Chondrocyte (in vitro differentiated cells): ENCODE measurements at regions not wholly inside any gene's neighbourhood (a gene's known extent, or its start where the extent isn't known, plus 50 kb on each side); places are given as distances from the start of the nearest gene placed in this dataset.

Experiments used
- DNase-seq: peaks from one replicate; pipeline ENCODE4 v3.0.0; 2021; ENCODE audit warnings: mixed read lengths, low spot score
- H3K27ac Mint-ChIP-seq: one replicate; pipeline ENCODE4 v1.8.0; 2021; ENCODE audit warnings: mild to moderate bottlenecking, moderate library complexity, mixed read lengths; ENCODE audit not compliant: unreplicated experiment
- H3K27me3 Mint-ChIP-seq: 2 replicates; pipeline ENCODE4 v1.8.0; 2021; ENCODE audit warnings: low read depth, mixed read lengths
- H3K36me3 Mint-ChIP-seq: 2 replicates; pipeline ENCODE4 v1.8.0; 2021; ENCODE audit warnings: low read depth, mixed read lengths
- H3K4me1 Mint-ChIP-seq: 2 replicates; pipeline ENCODE4 v1.8.0; 2021; ENCODE audit warnings: low read depth, mild to moderate bottlenecking, mixed read lengths
- H3K4me3 Mint-ChIP-seq: one replicate; pipeline ENCODE4 v1.8.0; 2021; ENCODE audit warnings: mild to moderate bottlenecking, moderate library complexity, mixed read lengths; ENCODE audit not compliant: unreplicated experiment
- H3K9me3 Mint-ChIP-seq: 2 replicates; pipeline ENCODE4 v1.8.0; 2021; ENCODE audit warnings: low read depth, mixed read lengths
- TF ChIP-seq, protein P1 (sequence below): fragments of 200-600 bp; sonication (generic); IDR thresholded peaks from 2 replicates; pipeline ENCODE4 v1.5.0; 2021; ENCODE audit warnings: antibody characterized with exemption, mild to moderate bottlenecking, moderate library complexity

DNA sequence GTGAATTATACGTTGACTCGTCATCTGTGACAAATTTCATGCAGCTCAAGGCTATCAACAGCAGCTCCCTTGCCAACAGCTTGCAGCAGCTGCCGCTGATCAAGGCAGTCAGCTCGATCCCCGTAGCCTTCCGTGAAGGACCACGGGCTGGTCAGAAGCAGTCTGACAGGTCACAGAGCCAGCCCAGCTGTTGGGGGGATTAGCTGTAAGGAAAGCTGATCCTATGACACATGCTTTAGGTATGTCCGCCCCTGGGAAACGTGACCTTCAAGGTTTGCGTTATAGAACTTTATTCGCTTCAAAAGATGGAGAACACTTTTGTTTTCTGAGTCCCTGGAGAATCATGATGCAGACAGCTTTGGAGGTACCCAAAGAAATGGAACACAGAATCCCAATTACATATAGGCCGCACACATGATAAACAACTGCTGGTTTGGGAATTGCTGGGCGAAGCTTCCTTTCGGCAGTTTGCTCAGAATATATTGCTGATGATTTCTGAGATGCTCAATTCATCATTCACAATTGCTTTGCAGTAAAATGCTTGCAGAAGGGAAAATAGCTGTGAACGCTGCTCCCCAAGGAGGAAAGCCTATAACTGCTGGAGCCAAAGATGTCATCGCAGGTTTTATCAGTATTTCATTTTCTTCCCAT, 62.6 kb upstream of the USP29 start:
- H3K27me3 Mint-ChIP-seq = no peaks in the 10 kb centered on the region

DNA sequence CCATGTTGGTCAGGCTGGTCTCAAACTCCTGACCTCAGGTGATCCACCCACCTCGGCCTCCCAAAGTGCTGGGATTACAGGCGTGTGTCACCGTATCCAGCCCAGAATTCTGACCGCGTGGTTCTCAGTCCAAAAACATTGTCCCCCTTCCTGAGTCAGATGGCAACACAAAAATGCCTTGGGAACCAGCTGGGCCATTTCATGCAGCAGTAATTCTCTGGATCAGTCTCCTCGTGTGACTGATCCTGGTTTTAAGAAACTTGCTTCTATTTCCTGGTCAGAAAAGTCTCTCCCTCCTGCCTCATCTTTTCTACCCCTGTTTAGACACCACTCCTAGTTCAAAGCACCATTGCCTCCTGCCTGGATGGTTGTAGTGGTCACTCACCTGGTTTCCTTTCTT, 60.9 kb upstream of the USP29 start:
- Mint-ChIP-seq H3K4me3 (no peak overlapping the region), H3K36me3 (no peaks in the 10 kb centered on the region), H3K9me3 (peaks cover 68% of the 10 kb centered on the region), H3K27ac (no peak overlapping the region), H3K27me3 (no peaks in the 10 kb centered on the region), H3K4me1 (no peaks in the 10 kb centered on the region)
- no peak for DNase-seq
- TF ChIP-seq, protein P1, sequence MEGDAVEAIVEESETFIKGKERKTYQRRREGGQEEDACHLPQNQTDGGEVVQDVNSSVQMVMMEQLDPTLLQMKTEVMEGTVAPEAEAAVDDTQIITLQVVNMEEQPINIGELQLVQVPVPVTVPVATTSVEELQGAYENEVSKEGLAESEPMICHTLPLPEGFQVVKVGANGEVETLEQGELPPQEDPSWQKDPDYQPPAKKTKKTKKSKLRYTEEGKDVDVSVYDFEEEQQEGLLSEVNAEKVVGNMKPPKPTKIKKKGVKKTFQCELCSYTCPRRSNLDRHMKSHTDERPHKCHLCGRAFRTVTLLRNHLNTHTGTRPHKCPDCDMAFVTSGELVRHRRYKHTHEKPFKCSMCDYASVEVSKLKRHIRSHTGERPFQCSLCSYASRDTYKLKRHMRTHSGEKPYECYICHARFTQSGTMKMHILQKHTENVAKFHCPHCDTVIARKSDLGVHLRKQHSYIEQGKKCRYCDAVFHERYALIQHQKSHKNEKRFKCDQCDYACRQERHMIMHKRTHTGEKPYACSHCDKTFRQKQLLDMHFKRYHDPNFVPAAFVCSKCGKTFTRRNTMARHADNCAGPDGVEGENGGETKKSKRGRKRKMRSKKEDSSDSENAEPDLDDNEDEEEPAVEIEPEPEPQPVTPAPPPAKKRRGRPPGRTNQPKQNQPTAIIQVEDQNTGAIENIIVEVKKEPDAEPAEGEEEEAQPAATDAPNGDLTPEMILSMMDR = no peak

More for the DNA sequence above, 62.6 kb upstream of the USP29 start:
- Mint-ChIP-seq H3K27ac (no peak overlapping the region), H3K4me1 (no peaks in the 10 kb centered on the region), H3K4me3 (no peak overlapping the region), H3K9me3 (peaks cover 61% of the 10 kb centered on the region), H3K36me3 (no peaks in the 10 kb centered on the region)
- no peak for DNase-seq
- TF ChIP-seq, protein P1 = no peak

DNA sequence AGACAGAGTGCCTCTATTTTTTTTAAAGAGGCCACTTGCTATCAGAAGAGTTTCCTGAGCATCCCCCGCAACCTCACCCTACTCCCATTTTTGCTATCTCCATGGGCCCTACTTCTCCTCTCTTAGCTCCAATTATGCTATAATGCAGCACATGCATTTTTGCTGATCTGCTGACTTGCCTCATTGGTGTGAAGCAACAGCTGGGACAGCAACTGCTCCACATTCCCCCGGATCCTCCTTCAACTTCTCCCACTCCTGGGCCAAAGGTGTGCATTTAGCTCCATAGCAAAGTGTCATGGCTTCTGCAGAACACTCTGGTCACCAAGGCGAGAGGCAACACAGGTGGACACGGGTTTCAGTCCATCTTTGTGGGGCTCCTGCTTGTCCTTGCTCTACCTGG, 56.7 kb upstream of the USP29 start:
- Mint-ChIP-seq H3K27ac (no peak overlapping the region), H3K27me3 (no peaks in the 10 kb centered on the region), H3K9me3 (peaks cover 56% of the 10 kb centered on the region), H3K4me3 (no peak overlapping the region), H3K36me3 (no peaks in the 10 kb centered on the region), H3K4me1 (no peaks in the 10 kb centered on the region)
- DNase-seq = no peak
- TF ChIP-seq, protein P1 = no peak

DNA sequence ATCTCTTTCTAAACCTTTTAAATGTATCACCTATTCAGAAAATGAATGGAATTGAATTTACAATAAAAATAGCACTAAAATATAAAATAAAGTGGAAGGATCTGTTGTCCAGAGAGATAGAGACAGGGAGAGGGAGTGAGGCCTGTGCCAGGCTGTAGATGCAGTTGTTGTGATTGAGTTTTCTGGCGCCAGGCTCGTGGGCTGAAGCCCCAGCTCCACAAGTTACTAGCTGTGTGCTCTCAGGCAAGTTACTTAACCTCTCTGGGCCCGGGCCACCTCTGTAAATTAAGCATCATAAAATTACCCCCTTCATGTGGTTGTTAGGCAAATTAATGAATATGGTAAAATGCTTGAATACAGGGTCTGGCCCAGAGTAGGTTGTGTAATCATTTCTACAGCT, 52.3 kb upstream of the USP29 start:
- no peak overlapping the region for H3K27ac Mint-ChIP-seq
- peaks cover 50% of the 10 kb centered on the region for H3K9me3 Mint-ChIP-seq
- no peaks in the 10 kb centered on the region for H3K36me3 Mint-ChIP-seq
- H3K4me3 Mint-ChIP-seq = no peak overlapping the region
- no peaks in the 10 kb centered on the region for H3K4me1 Mint-ChIP-seq
- H3K27me3 Mint-ChIP-seq = no peaks in the 10 kb centered on the region
- TF ChIP-seq, protein P1 = no peak
- DNase-seq = no peak

DNA sequence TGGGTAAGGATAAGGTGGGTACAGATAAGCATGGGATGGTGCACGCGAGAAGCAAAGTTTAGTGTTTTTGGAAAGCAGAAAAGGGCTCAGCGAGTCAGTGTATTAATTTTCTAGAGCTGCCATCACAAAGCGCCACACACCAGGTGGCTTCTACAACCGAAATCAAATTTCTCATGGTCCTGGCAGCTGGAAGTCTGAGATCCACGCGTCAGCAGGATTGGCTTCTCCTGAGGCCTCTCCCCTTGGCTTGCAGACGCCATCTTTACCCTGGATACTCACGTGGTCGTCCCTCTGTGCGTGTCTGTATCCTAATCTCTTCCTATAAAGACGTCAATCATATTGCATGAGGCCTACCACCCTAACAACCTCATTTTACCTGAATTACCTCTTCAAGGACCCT, 51.5 kb upstream of the USP29 start:
- TF ChIP-seq, protein P1 = no peak
- no peaks in the 10 kb centered on the region for H3K27me3 Mint-ChIP-seq
- no peaks in the 10 kb centered on the region for H3K36me3 Mint-ChIP-seq
- H3K4me1 Mint-ChIP-seq = no peaks in the 10 kb centered on the region
- no peak for DNase-seq
- no peak overlapping the region for H3K27ac Mint-ChIP-seq
- no peak overlapping the region for H3K4me3 Mint-ChIP-seq
- H3K9me3 Mint-ChIP-seq = peaks cover 47% of the 10 kb centered on the region
